ENCODE measurements at regions not wholly inside any gene's neighbourhood (a gene's known extent, or its start where the extent isn't known, plus 50 kb on each side); places are given as distances from the start of the nearest gene placed in this dataset.

- H3K4me3 ChIP-seq: no peak overlapping the region
- H3K27ac ChIP-seq: no peak overlapping the region
- no peak for TF ChIP-seq CTCF (IDR thresholded peaks at IDR 0.05)
- DNase-seq (ENCODE audit: low spot score): no peak
Measured at GRCh38 chr3:68088636-68089035, 434.2 kb upstream of the SUCLG2 start.

DNA sequence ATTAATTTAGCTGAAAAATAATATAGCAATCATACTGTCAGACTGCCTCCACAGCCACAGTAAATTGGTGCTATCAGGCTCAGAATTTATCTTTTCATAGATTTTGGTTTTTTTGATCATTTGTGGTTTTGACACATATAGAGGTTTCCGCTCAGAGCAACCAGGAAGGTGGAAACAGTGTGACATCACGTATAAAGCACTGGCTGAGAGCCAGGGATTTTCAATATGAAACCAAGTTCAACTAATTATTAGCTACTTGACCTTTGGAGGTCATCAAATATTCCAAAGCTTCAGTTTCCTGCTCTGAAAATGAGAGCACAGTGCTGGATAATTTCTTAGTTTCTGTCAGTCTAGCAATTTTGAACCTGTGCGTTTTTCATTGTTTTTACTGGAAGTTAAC, 433.8 kb upstream of the SUCLG2 start:
- no peak overlapping the region for H3K27ac ChIP-seq
- no peak for DNase-seq (ENCODE audit: low spot score)

GRCh38 chr3:68072062-68072461, 417.6 kb upstream of the SUCLG2 start:
- H3K27ac ChIP-seq: no peak overlapping the region
- no peak for DNase-seq (ENCODE audit: low spot score)
- no peak overlapping the region for H3K4me3 ChIP-seq
- TF ChIP-seq CTCF (IDR thresholded peaks at IDR 0.05): no peak

More for the DNA sequence above, 433.8 kb upstream of the SUCLG2 start:
- H3K4me3 ChIP-seq: no peak overlapping the region
- TF ChIP-seq CTCF (IDR thresholded peaks at IDR 0.05): no peak

DNA sequence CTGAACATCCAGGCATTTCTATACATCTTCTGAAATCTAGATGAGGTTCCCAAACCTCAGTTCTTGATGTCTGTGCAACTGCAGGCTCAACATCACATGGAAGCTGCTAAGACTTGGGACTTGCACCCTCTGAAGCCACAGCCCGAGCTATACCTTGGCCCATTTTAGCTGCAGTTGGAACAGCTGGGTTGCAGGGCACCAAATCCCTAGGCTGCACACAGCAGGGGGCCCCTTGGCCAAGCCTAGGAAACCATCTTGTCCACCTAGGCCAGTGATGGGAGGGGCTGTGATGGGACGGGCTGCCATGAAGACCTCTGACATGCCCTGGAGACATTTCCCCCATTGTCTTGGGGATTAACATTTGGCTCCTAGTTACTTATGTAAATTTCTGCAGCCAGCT, 415.8 kb upstream of the SUCLG2 start:
- no peak for DNase-seq (ENCODE audit: low spot score)
- H3K4me3 ChIP-seq: no peak overlapping the region
- TF ChIP-seq CTCF (IDR thresholded peaks at IDR 0.05): no peak
- H3K27ac ChIP-seq: no peak overlapping the region

GRCh38 chr3:68067314-68067713, 412.9 kb upstream of the SUCLG2 start:
- no peak overlapping the region for H3K4me3 ChIP-seq
- H3K27ac ChIP-seq: no peak overlapping the region
- no peak for TF ChIP-seq CTCF (IDR thresholded peaks at IDR 0.05)
- DNase-seq (ENCODE audit: low spot score): no peak

DNA sequence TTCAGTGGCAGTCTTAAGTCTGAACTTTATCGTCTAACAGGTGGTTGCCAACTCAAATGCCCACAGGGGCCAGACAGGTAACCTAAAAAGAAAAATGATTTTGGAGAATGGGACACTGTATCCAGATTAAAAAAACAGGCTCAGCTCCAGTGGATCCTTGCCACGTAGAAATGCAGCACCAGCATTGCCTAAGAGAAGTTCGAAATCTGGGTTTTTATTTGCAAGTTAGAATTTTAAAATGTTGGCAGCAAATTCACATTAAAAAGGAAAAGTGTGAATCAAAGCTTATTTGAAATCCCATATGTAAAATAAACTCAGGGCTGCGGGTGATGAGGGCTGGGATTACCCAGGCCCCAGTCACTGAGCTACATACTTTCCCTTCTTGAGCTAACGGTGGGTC, 408.5 kb upstream of the SUCLG2 start:
- no peak for DNase-seq (ENCODE audit: low spot score)
- TF ChIP-seq CTCF (IDR thresholded peaks at IDR 0.05): no peak
- Histone ChIP-seq H3K27ac (no peak overlapping the region), H3K4me3 (no peak overlapping the region)

DNA sequence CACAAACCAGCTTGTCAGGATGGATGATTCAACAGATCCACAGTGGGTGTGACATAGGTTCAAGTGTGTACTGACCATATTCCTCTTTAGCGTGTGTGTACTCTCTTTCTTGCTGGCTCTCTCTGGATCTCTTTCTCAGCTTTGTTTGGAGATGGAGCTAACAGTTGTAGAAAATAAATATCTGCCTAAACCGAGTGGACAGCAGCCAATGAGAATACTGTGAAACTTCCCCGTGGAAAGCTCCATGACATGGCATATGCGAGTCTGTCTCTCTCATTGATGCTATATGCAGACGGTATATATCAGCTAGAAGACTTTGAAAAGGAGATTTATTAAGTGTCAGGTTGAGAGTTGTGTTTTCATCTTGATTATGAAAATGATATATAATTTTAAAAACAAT, 406.5 kb upstream of the SUCLG2 start:
- TF ChIP-seq CTCF (IDR thresholded peaks at IDR 0.05): no peak
- Histone ChIP-seq H3K4me3 (no peak overlapping the region), H3K27ac (no peak overlapping the region)
- DNase-seq (ENCODE audit: low spot score): no peak
